D341Med (cell line): ENCODE measurements at regions not wholly inside any gene's neighbourhood (a gene's known extent, or its start where the extent isn't known, plus 50 kb on each side); places are given as distances from the start of the nearest gene placed in this dataset.

ENCODE experiments used
- DNase-seq: peaks from one replicate; pipeline ENCODE4 v3.0.0; 2012; ENCODE audit warnings: low spot score

DNA sequence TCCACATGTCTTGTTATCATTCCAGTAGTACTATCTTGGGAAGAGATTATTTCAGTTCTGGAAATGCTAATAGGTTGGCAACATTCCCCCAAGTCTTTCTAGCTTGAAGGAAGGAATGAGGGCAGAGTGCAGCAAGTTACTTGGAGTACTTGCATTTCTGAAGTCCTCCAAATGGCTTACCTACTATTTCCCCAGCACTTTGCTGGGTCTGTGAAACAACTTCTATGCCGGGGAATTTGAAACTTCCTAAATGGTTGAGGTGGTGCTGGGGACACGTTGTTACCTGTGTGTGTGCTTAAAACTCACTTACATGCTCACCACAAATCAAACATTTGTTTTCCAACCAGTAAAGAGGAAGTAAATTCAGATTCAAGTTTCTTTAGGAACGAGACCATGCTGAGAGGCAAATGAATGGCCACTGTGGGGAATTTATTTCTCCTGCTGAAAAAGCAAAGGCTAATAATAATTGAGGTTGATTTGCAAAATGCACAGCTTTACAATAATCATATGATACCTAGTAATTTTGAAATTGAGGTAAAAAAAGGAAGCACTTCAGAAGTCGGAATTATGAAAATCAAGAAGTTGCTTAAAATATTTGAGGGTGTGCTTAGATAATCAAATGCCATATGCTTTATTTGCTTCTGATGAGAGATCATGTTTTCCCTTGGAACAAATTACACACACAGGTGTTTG, 1167.7 kb upstream of the ZEB2 start:
- no peak for DNase-seq

DNA sequence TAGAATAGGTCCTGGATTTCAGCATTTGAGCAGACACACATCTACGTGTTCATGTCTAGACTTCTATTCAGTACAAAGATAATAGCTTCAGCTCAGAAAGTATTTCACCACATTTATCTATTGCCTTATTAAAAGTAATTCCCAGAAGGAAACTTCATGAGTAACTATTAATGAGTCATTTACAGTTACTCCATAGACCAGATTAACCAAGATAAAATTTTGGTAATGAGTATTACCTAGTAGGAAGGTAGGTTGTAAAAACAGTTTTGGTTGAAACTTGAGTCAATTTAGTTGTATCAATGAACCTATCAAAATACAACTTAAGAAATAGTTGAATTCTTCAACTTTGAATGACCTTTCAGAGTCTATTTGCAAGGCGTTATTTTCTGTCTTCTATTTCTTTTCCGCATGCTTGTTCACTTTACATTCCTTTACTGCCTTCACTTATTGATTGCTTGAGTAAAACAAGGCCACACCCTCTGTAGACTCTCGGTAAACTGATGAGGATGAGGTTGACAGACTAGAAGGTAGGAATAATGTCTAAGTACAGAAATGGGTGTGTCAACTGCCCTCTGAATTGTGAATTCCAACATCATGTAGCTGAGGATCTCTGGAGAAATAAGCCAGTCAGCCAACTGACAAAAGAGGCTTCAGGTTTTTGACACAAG, 1165.6 kb upstream of the ZEB2 start:
- no peak for DNase-seq

DNA sequence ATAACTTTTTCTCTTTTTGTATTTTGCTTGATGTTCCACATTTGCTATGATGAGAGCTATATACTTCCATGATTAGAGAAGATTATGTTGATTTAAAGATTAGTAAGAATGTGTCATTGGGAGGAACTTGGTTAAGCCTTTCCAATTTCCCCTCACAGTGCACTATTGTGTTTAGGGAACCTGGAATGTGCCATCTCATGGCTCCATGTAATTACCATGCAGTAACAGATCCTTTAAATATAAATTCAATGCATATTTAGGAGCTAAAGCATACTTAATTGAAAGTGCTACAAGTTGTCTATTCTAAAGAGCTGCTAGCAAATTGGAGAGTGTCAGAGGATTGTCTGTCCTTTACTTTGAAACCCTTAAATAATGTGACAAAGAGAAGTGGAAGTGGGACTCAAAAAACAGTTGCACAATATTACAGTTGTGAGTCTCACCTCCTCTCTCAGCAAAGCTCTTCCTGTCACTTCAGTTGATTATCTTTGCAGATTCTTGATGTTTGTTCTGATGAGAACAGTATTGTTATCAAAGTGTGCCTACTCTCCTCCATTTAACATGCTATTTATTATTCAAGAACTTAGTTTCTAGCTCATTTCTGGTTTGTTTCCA, 1162.7 kb upstream of the ZEB2 start:
- no peak for DNase-seq

DNA sequence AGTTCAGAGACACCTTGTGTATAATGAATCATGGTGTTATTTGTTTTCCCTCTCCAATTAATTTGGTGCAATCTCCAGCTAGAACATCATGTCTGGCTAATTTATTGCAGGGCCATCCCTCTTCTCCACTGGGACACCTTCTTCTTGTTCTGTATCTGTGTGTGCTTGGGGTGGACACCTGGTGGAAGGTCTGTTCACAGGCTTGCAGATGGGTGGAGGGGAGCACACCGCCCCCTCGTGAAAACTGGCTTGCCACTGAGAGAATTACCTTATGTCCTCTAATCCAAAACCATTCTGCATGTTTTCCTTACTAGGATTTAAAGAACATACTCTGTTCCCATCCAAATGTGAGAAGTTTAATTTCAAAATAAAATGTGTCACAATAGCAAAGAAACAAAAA, 1160.4 kb upstream of the ZEB2 start:
- DNase-seq: no peak

DNA sequence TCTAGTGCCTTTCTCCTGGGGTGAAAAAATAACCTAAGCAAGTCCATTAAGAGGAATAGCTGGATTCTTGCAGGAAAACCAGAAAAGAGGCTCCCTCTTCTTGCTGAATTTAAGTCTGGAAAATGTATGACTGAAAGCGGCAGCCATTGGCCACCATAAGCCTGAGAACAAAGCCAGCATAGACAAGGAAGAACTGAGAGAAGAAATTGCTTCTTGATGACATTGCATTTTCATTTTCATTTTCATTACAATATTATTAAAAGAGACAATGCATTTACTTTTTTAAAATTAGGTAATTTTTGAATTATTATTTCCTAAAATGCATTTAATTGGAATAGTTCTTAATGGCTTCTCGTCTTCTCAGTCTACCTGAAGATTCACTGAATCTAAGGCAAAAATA, 1157.5 kb upstream of the ZEB2 start:
- no peak for DNase-seq

DNA sequence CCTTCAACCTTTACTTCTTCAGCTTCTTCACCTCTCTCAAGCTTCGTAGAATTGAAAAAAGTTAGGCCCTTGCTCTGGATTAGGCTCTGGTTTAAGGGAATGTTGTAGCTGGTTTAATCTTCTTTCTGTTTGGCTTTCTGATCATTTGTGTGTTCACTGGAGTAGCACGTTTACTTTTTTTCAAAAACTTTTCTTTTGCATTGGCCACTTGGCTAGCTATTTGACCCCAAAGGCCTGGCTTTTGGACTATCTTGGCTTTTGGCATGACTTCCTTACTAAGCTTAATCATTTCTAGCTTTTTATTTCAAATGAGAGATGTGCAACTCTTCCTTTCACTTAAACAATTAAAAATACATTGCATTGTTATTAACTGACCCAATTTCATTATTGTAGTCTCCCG, 1154.8 kb upstream of the ZEB2 start:
- DNase-seq: no peak

DNA sequence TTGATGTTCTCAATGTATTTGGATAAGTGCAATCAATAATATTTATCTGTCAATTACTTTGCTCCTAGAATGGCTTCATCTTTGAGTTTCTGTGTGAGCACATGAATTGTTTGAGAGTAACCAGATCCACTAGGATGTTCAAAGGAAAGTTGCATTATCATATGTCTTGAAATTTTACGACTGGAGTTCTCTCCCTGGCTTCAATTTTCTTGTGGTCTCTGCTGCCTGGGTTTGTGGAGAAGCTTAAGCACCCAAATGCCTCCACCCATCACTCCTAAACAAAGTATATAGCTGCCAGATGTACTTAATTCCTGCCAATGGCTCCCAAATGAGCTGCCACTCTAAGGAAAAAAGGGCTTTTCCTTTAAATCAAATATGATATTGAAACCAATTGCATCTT, 1149.4 kb upstream of the ZEB2 start:
- DNase-seq: no peak

DNA sequence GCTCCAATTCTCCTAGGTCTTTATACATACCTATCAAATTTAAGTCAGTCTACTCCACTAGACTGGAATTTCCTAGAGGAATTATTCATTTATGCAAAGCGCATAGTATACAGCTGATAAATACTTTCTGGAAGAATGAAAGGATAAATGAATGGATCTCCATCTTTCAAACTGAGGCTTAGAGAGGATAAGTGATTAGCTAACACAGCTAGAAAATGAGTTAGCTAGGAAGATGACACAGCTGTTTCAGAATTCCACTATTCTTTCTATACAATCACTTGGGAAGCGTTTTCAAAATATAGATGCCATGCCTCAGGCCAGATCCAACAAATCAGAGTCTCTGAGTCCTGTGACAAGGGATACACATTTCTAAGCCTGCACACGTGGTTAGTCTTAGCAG, 1146.6 kb upstream of the ZEB2 start:
- DNase-seq: no peak

DNA sequence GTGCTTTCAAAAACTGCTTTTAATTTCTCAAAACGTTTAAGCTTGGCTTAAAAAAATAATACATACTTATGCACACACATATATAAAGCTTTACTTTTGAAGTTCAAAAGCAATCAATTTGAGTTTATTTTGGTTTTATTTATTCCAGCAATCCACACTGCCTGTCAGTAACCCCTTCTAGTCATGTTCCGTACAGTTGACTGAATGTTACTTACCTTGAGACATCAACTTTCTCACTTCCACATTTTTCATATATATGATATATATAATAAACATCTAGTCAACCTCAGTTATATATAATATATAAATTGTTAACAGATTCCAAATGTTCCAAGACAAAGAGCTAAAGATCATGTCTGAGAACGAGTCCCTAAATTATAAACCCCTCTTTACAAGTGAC, 1137.3 kb upstream of the ZEB2 start:
- DNase-seq: no peak

DNA sequence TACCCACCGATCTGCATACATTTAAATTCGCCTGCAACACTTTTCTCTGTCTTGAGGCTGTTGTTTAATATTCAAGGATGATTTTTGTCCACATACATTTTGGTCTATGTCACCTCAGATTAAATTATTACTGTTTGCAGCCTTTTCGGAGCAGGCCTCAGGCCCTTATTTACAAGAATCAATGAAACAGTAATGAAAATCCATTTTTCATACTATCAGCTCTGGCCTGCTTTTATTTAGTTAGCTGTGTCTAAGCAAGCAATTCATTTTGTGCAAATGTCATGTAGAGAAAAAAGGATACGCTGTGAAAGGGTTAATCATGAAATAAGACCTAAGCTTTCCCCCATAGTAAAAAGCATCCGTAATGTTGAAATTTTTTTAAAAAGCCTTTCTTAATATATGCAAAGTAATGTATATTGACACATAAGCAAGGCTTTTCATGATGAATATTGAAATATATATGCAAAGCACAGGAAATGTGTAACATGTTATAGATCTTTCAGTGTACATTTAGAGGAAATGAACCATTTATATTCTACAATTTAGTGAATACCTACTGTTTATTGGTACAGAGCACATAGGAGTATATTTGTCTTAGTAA, 1135.3 kb upstream of the ZEB2 start:
- no peak for DNase-seq

DNA sequence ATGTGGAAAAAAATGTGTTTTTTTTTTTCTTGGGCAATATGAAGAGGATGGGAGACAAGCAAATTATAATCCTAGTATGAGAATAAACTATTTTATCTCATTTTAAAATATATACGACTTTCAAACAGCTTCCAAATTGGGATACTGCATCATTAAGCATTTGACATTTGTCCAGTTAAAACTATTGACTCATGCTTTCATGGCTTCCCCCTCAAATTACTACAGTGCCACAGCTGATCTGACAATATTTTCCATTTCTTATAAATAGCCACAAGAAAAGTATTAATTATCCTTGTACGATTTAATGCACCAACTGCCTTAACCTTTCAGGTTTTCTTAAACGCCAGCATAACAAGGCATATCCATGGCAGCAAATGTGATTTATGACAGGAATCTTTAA, 1134.8 kb upstream of the ZEB2 start:
- DNase-seq: no peak

DNA sequence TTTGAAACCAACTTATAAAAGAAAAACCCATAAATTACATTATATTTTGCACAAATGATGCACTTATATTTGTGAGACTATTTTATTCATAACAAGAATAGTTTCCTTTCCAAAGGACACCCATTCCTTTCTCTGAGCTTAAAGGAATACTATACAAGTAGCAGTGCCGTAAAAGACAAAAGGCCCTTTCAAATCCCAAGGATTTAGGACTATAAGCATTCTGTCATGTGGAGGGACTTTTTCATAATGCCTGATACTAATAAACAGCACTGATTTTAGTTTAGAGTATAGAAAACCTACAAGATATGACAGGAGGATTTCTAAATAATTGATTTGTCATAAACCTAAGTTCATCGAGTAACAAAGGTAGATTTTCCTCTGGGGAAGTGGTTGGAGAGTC, 1134.2 kb upstream of the ZEB2 start:
- no peak for DNase-seq

DNA sequence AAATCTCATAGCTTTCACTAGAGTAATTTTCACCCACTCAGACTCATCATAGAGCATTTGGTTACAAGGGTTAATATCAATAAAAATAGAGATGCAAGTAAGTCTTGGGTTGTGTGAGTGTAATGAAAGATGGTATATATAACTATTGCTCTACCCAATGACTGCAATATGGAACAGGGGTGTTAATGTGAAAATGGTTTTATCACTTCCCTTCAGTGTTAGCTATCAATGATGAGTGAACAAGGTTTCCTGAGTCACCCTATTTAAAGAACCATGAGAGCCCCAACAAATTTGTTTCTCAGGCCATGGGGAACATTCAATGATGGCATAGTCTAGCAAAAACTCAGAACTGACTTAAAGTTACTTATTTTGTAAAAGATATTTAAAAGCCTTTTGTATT, 1133.6 kb upstream of the ZEB2 start:
- DNase-seq: no peak

DNA sequence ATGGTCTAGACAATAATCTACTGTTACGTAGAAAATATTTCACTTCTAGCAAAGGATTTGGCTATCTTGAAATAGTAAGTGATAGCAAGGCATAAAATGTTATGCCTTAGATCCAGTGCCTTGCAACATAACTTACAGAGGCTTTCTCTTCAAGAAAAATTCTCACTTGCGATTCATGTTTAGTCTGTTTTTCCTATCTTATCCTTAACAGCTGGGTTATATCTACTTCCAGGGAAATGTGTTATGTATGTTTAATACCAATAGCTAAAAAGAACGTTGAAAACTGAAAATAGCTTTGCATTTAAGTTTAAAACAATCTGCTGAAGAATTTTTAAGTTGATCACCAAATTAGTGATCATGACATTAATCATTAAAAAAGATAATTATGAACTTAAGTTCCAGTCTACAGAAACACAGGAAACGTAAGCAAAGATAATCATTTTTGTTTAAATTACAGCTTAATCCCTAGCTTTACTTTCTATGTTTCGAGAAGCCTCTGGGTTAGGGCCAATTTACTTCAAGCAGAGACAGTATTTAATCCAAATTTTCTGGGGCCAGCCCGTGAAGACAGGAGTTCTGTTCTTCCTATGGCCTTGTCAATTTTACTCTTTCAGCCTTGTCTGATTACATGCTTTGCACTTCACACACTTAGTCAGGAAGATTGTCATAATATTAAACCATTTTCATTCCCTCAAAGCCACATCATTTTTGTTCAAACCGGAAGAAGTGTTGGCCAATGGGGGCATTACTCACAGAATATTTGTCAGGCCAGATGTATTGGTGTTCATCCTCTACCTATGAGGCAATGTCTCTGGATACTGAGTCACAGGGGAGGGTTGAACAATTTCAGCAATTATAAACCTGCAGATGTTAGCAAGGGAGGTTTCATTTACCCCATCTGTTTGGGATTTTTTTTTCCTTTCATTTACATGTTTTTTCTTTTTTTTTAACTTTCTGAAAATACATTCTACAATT, 1132.9 kb upstream of the ZEB2 start:
- no peak for DNase-seq

DNA sequence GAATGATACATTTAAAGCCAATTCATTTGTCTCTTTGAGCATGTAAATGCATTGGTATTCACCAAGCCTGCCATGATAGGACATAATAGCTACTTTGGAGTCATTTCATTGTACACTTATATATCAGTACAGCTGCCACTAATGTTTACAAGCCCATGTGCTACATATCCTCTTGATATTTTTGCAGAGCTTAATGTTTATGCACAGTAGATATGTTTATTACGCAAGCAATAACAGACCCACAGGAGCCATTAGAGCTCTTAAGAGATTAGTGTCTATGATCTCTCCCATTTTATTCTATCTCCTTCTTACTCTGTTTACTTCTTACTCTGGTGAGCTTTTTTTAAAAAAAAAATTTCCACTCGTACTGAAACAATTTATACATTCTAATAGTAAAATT, 1132.1 kb upstream of the ZEB2 start:
- no peak for DNase-seq

DNA sequence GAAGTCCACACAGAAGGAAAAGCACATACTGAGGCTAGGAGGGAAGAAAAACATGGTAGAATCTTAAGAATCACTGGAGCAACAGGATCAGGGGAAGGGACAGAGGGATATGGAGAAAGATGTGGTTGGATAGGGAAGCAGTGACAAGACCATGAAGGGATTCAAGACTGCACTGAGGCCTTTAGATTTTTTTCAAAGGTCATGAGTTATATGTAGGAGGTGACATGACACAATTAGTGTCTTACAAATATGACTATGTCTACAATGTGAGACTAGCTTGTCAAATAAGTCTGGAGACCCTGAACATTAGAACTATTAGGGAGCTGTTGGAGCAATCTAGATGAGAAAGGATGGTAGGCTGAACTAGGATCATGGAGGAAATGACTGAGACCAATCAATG, 1130.3 kb upstream of the ZEB2 start:
- DNase-seq: no peak

DNA sequence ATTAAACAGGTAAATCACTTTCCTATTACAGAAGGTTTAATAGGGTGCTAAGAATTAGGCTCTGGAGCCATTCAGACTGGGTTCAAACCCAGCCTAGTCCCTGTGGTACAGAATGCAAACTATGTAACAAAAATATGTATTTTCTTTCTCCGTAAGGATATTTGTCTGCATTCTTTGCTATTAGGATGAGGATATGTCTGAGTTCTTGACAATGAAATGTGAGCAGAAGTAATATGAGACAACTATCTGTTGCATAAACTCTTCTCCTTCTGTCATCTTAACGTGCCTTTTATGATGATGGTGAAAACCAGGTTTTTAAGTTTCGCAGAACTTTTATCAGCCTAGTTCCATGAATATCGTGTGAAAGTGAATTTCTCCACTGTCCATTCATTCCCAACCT, 1129.1 kb upstream of the ZEB2 start:
- DNase-seq: no peak

DNA sequence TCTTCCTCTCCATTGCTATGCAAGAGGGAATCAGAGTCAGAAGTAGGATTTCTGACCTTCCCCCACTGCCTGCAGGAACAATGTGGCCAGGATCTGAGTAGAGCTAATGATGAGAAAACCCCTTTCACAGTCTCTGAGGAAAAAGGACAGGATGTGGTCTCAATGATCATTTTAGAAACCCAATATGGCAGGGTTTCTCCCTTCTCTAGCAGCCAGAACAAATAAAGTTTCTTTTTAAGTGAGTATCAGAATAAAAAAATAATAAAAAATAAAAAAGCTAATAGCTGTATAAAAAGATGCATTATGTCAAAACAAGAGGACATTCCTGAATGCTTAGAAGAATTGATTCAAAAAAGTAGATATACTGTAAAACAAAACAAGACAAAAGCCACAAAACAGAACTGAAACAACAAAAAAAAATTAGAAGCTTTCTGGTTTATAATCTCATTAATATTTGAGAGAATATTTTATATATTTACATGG, 1124.9 kb upstream of the ZEB2 start:
- DNase-seq: no peak

DNA sequence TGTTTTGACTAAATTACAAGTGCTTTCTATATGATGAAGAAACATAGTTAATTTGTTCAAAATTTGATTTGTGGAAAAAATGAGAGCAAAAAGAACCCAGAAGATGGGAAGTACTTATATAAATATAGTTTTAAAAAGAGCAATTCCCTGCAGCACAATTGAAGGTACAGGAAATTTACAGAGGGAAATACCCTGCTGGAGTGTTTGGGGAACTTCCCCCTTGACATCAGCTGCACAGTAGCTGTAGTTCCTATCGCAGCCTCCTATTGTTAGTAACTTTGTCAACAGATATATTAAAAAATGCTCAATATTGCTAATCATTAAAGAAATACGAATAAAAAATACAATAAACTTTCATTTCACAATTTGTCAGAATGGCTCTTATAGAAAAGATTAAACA, 1118.8 kb upstream of the ZEB2 start:
- DNase-seq: no peak

DNA sequence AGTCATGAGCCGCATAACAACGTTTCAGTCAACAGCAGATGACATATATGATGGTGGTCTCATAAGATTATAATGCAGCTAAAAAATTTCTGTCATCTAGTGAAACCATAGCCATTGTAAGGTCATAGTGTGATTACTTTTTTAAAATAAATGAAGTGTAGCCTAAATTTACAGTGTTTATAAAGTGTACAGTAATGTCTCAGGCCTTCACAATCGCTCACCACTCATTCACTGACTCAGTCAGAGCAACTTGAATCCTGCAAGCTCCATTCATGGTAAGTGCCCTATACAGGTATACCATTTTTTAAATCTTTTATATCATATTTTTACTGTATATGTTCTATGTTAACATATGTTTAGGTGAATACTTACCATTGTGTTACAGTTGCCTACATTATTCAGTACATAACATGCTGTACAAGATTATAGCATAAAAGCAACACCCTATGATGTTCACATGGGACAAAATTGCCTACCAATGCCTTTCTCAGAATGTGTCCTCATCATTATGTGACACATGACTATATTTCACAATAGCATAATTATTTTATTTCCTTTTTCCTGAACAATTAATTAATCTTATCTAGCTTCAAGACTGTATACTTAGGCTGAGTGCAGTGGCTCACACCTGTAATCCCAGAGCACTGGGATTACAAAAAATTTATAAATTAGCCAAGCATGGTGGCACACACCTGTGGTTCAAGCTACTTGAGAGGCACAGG, 1115.9 kb upstream of the ZEB2 start:
- DNase-seq: no peak

DNA sequence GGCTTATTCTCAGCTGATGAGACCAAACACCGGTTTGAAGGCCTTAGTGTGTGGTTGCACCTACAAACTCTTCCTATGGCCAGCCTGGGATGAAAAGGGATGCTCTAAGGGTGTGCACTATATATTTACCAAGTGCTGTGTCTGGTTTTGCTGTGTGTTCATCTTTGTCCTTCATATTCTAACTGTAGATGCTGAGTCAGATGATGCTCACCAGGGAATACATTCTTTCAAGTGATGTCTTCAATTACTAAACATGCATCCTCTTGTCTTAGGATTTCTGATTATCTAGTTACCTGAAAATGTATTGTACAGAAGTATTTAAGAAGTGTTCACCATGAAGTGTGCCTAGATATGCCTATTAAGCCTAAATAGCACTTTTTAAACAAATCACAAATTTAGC, 1111.6 kb upstream of the ZEB2 start:
- no peak for DNase-seq
